ENCODE measurements at regions not wholly inside any gene's neighbourhood (a gene's known extent, or its start where the extent isn't known, plus 50 kb on each side); places are given as distances from the start of the nearest gene placed in this dataset.

- Histone ChIP-seq H3K36me3 (ENCODE audit: control insufficient read depth, insufficient read depth, low read length) (no peaks in the 10 kb centered on the region), H3K4me1 (ENCODE audit: control insufficient read depth, insufficient read depth, low read length, poor library complexity, severe bottlenecking) (no peaks in the 10 kb centered on the region), H3K27ac (ENCODE audit: low read depth, low read length, severe bottlenecking) (no peak overlapping the region), H3K4me3 (ENCODE audit: extremely low read depth, insufficient read depth, low read length, poor library complexity, severe bottlenecking) (no peak overlapping the region), H3K9me3 (ENCODE audit: control insufficient read depth, low read length) (no peaks in the 10 kb centered on the region)
- no CpG with 5 or more reads among the region's 3 CpGs for WGBS, 2 experiments (ENCODE audit: insufficient coverage in 2 of 2)
Measured at GRCh38 chr2:136408795-136409194, 290.8 kb upstream of the CXCR4 start.

GRCh38 chr2:136407952-136408318 is 290.0 kb upstream of the CXCR4 start:
- H3K36me3 ChIP-seq (ENCODE audit: control insufficient read depth, insufficient read depth, low read length): no peaks in the 10 kb centered on the region
- H3K27ac ChIP-seq (ENCODE audit: low read depth, low read length, severe bottlenecking): no peak overlapping the region
- H3K4me1 ChIP-seq (ENCODE audit: control insufficient read depth, insufficient read depth, low read length, poor library complexity, severe bottlenecking): no peaks in the 10 kb centered on the region
- H3K4me3 ChIP-seq (ENCODE audit: extremely low read depth, insufficient read depth, low read length, poor library complexity, severe bottlenecking): no peak overlapping the region
- 81 to 83% methylated on average over 6 of the region's 8 CpGs for WGBS, 2 experiments (ENCODE audit: insufficient coverage in 2 of 2)
- H3K9me3 ChIP-seq (ENCODE audit: control insufficient read depth, low read length): no peaks in the 10 kb centered on the region

- Histone ChIP-seq H3K27ac (ENCODE audit: low read depth, low read length, severe bottlenecking) (no peak overlapping the region), H3K36me3 (ENCODE audit: control insufficient read depth, insufficient read depth, low read length) (no peaks in the 10 kb centered on the region)
- 56 to 67% methylated on average over 6 of the region's 8 CpGs for WGBS, 2 experiments (ENCODE audit: insufficient coverage in 2 of 2)
Measured at GRCh38 chr2:136407117-136407951, 289.4 kb upstream of the CXCR4 start.

GRCh38 chr2:136404925-136405324 is 287.0 kb upstream of the CXCR4 start:
- WGBS, 2 experiments (ENCODE audit: insufficient coverage in 2 of 2): 80 to 89% methylated on average over 1 to 2 of the region's 4 CpGs
- Histone ChIP-seq H3K9me3 (ENCODE audit: control insufficient read depth, low read length) (no peaks in the 10 kb centered on the region), H3K4me1 (ENCODE audit: control insufficient read depth, insufficient read depth, low read length, poor library complexity, severe bottlenecking) (no peaks in the 10 kb centered on the region), H3K27ac (ENCODE audit: low read depth, low read length, severe bottlenecking) (no peak overlapping the region), H3K36me3 (ENCODE audit: control insufficient read depth, insufficient read depth, low read length) (no peaks in the 10 kb centered on the region), H3K4me3 (ENCODE audit: extremely low read depth, insufficient read depth, low read length, poor library complexity, severe bottlenecking) (no peak overlapping the region)

More at GRCh38 chr2:136407117-136407951, 289.4 kb upstream of the CXCR4 start:
- Histone ChIP-seq H3K4me3 (ENCODE audit: extremely low read depth, insufficient read depth, low read length, poor library complexity, severe bottlenecking) (no peak overlapping the region), H3K9me3 (ENCODE audit: control insufficient read depth, low read length) (no peaks in the 10 kb centered on the region), H3K4me1 (ENCODE audit: control insufficient read depth, insufficient read depth, low read length, poor library complexity, severe bottlenecking) (no peaks in the 10 kb centered on the region)

GRCh38 chr2:136404176-136404575 is 286.2 kb upstream of the CXCR4 start:
- H3K4me3 ChIP-seq (ENCODE audit: extremely low read depth, insufficient read depth, low read length, poor library complexity, severe bottlenecking): no peak overlapping the region

GRCh38 chr2:136402281-136402680 is 284.3 kb upstream of the CXCR4 start:
- no peaks in the 10 kb centered on the region for H3K36me3 ChIP-seq (ENCODE audit: control insufficient read depth, insufficient read depth, low read length)
- H3K4me1 ChIP-seq (ENCODE audit: control insufficient read depth, insufficient read depth, low read length, poor library complexity, severe bottlenecking): no peaks in the 10 kb centered on the region
- WGBS, 2 experiments (ENCODE audit: insufficient coverage in 2 of 2): 90 to 100% methylated on average over 2 to 3 of the region's 6 CpGs

More at GRCh38 chr2:136404176-136404575, 286.2 kb upstream of the CXCR4 start:
- no peaks in the 10 kb centered on the region for H3K36me3 ChIP-seq (ENCODE audit: control insufficient read depth, insufficient read depth, low read length)
- no peak overlapping the region for H3K27ac ChIP-seq (ENCODE audit: low read depth, low read length, severe bottlenecking)
- no peaks in the 10 kb centered on the region for H3K4me1 ChIP-seq (ENCODE audit: control insufficient read depth, insufficient read depth, low read length, poor library complexity, severe bottlenecking)
- H3K9me3 ChIP-seq (ENCODE audit: control insufficient read depth, low read length): no peaks in the 10 kb centered on the region

GRCh38 chr2:136399667-136400289 is 281.8 kb upstream of the CXCR4 start:
- no peak overlapping the region for H3K27ac ChIP-seq (ENCODE audit: low read depth, low read length, severe bottlenecking)
- H3K4me3 ChIP-seq (ENCODE audit: extremely low read depth, insufficient read depth, low read length, poor library complexity, severe bottlenecking): no peak overlapping the region
- no peaks in the 10 kb centered on the region for H3K4me1 ChIP-seq (ENCODE audit: control insufficient read depth, insufficient read depth, low read length, poor library complexity, severe bottlenecking)
- WGBS, 2 experiments (ENCODE audit: insufficient coverage in 2 of 2): 100% methylated on average over 1 of the region's 6 CpGs
- no peaks in the 10 kb centered on the region for H3K9me3 ChIP-seq (ENCODE audit: control insufficient read depth, low read length)
- no peaks in the 10 kb centered on the region for H3K36me3 ChIP-seq (ENCODE audit: control insufficient read depth, insufficient read depth, low read length)

More at GRCh38 chr2:136402281-136402680, 284.3 kb upstream of the CXCR4 start:
- H3K9me3 ChIP-seq (ENCODE audit: control insufficient read depth, low read length): no peaks in the 10 kb centered on the region
- no peak overlapping the region for H3K27ac ChIP-seq (ENCODE audit: low read depth, low read length, severe bottlenecking)
- no peak overlapping the region for H3K4me3 ChIP-seq (ENCODE audit: extremely low read depth, insufficient read depth, low read length, poor library complexity, severe bottlenecking)

- Histone ChIP-seq H3K36me3 (ENCODE audit: control insufficient read depth, insufficient read depth, low read length) (no peaks in the 10 kb centered on the region), H3K4me1 (ENCODE audit: control insufficient read depth, insufficient read depth, low read length, poor library complexity, severe bottlenecking) (no peaks in the 10 kb centered on the region), H3K9me3 (ENCODE audit: control insufficient read depth, low read length) (no peaks in the 10 kb centered on the region), H3K4me3 (ENCODE audit: extremely low read depth, insufficient read depth, low read length, poor library complexity, severe bottlenecking) (no peak overlapping the region), H3K27ac (ENCODE audit: low read depth, low read length, severe bottlenecking) (no peak overlapping the region)
- WGBS, 2 experiments (ENCODE audit: insufficient coverage in 2 of 2): 100% methylated on average over 1 of the region's 2 CpGs; no CpG with 5 or more reads in 1 of the 2 experiments
Measured at GRCh38 chr2:136395582-136395981, 277.6 kb upstream of the CXCR4 start.

- no peaks in the 10 kb centered on the region for H3K9me3 ChIP-seq (ENCODE audit: control insufficient read depth, low read length)
- H3K4me1 ChIP-seq (ENCODE audit: control insufficient read depth, insufficient read depth, low read length, poor library complexity, severe bottlenecking): no peaks in the 10 kb centered on the region
- no peaks in the 10 kb centered on the region for H3K36me3 ChIP-seq (ENCODE audit: control insufficient read depth, insufficient read depth, low read length)
- H3K4me3 ChIP-seq (ENCODE audit: extremely low read depth, insufficient read depth, low read length, poor library complexity, severe bottlenecking): no peak overlapping the region
- whole genome bisulfite sequencing, 2 experiments (ENCODE audit: insufficient coverage in 2 of 2): 75 to 93% methylated on average over 5 to 6 of the region's 8 CpGs
- H3K27ac ChIP-seq (ENCODE audit: low read depth, low read length, severe bottlenecking): no peak overlapping the region
Measured at GRCh38 chr2:136394136-136395060, 276.4 kb upstream of the CXCR4 start.

- Histone ChIP-seq H3K4me3 (ENCODE audit: extremely low read depth, insufficient read depth, low read length, poor library complexity, severe bottlenecking) (no peak overlapping the region), H3K4me1 (ENCODE audit: control insufficient read depth, insufficient read depth, low read length, poor library complexity, severe bottlenecking) (no peaks in the 10 kb centered on the region), H3K9me3 (ENCODE audit: control insufficient read depth, low read length) (no peaks in the 10 kb centered on the region), H3K36me3 (ENCODE audit: control insufficient read depth, insufficient read depth, low read length) (no peaks in the 10 kb centered on the region), H3K27ac (ENCODE audit: low read depth, low read length, severe bottlenecking) (no peak overlapping the region)
- WGBS, 2 experiments (ENCODE audit: insufficient coverage in 2 of 2): no CpG with 5 or more reads among the region's 1 CpG
Measured at GRCh38 chr2:136393514-136393913, 275.6 kb upstream of the CXCR4 start.

Data from mesodermal cell (in vitro differentiated cells).